Ishikawa (cell line): ENCODE measurements at regions not wholly inside any gene's neighbourhood (a gene's known extent, or its start where the extent isn't known, plus 50 kb on each side); places are given as distances from the start of the nearest gene placed in this dataset.

Source experiments
- EP300 ChIP-seq: IDR thresholded peaks from 2 replicates; pipeline ENCODE4 v1.6.1; 2012; ENCODE audit warnings: borderline replicate concordance
- RAD21 ChIP-seq: IDR thresholded peaks from 2 replicates; pipeline ENCODE4 v1.6.1; 2012; ENCODE audit warnings: low read depth
- TAF1 ChIP-seq: IDR thresholded peaks from 2 replicates; pipeline ENCODE4 v1.6.1; 2012; ENCODE audit warnings: low read depth, mild to moderate bottlenecking
- YY1 ChIP-seq: IDR thresholded peaks from 2 replicates; pipeline ENCODE4 v1.6.1; 2012; ENCODE audit warnings: low read depth
- ZBTB7A ChIP-seq: IDR thresholded peaks from 2 replicates; pipeline ENCODE4 v1.6.1; 2012; ENCODE audit warnings: low read depth
- TF ChIP-seq, protein P1 (sequence below): IDR thresholded peaks from 2 replicates; pipeline ENCODE4 v1.6.1; 2012; ENCODE audit warnings: low read depth, mild to moderate bottlenecking
- TF ChIP-seq, protein P2 (sequence below): IDR thresholded peaks from 2 replicates; pipeline ENCODE4 v1.6.1; 2012

DNA sequence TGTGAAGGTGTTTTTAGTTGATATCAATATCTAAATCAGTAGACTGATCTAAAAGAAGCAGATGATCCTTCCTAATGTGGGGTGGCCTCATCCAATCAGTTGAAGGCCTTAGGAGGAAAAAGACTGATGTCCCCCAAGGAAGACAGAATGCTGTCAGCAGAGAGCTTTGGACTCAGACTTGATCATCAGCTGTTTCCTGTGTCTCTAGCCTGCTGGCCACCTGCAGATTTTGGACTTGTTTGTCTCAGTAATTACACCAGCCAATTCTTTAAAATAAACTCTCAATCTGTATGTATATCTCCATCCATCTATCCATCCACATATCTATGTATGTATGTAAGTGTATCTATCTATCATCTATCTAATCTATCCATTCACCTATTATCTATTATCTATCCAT, 301.3 kb downstream of the LPIN1 start:
- TF ChIP-seq, protein P1, sequence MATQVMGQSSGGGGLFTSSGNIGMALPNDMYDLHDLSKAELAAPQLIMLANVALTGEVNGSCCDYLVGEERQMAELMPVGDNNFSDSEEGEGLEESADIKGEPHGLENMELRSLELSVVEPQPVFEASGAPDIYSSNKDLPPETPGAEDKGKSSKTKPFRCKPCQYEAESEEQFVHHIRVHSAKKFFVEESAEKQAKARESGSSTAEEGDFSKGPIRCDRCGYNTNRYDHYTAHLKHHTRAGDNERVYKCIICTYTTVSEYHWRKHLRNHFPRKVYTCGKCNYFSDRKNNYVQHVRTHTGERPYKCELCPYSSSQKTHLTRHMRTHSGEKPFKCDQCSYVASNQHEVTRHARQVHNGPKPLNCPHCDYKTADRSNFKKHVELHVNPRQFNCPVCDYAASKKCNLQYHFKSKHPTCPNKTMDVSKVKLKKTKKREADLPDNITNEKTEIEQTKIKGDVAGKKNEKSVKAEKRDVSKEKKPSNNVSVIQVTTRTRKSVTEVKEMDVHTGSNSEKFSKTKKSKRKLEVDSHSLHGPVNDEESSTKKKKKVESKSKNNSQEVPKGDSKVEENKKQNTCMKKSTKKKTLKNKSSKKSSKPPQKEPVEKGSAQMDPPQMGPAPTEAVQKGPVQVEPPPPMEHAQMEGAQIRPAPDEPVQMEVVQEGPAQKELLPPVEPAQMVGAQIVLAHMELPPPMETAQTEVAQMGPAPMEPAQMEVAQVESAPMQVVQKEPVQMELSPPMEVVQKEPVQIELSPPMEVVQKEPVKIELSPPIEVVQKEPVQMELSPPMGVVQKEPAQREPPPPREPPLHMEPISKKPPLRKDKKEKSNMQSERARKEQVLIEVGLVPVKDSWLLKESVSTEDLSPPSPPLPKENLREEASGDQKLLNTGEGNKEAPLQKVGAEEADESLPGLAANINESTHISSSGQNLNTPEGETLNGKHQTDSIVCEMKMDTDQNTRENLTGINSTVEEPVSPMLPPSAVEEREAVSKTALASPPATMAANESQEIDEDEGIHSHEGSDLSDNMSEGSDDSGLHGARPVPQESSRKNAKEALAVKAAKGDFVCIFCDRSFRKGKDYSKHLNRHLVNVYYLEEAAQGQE: no peak
- TF ChIP-seq YY1: no peak
- TF ChIP-seq ZBTB7A: no peak
- TF ChIP-seq TAF1: no peak
- no peak for TF ChIP-seq RAD21
- TF ChIP-seq, protein P2, sequence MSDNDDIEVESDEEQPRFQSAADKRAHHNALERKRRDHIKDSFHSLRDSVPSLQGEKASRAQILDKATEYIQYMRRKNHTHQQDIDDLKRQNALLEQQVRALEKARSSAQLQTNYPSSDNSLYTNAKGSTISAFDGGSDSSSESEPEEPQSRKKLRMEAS: no peak
- no peak for TF ChIP-seq EP300
